ENCODE measurements at regions not wholly inside any gene's neighbourhood (a gene's known extent, or its start where the extent isn't known, plus 50 kb on each side); places are given as distances from the start of the nearest gene placed in this dataset.

DNA sequence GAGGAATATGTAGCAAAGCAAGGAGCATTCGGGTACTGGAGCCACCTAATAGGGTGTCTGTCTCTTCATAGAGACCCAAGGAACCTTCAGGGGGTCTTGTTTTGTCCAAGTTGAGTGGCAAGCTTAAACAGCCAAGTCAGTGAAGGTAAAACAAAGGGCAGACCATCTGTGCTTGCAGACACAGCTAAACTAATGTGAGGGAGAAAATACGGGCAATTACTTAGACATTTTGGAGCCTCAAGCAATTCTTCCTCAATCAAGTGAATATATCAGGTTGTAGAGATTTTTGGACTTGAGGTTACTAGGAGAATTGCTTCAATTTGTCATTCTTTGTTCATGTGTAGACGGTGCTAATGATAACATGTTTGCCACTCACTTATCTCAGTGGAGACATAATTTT is 148.2 kb upstream of the ARHGAP20 start:
- no peak for DNase-seq (ENCODE audit: low spot score)

GRCh38 chr11:110859998-110860397 is 147.8 kb upstream of the ARHGAP20 start:
- in situ Hi-C loops (cut with MboI; ENCODE audit: low pct_unique_long_range_greater_than_20kb, low sequenced_read_pairs, unreplicated experiment), result no loop called here
- DNase-seq (ENCODE audit: low spot score), result no peak
- TF ChIP-seq CTCF (IDR thresholded peaks at IDR 0.05; ENCODE audit: extremely low read depth, insufficient read depth, missing control alignments), result no peak

More for the DNA sequence above, 148.2 kb upstream of the ARHGAP20 start:
- TF ChIP-seq CTCF (IDR thresholded peaks at IDR 0.05; ENCODE audit: extremely low read depth, insufficient read depth, missing control alignments), result no peak
- in situ Hi-C loops (cut with MboI; ENCODE audit: low pct_unique_long_range_greater_than_20kb, low sequenced_read_pairs, unreplicated experiment), result no loop called here

DNA sequence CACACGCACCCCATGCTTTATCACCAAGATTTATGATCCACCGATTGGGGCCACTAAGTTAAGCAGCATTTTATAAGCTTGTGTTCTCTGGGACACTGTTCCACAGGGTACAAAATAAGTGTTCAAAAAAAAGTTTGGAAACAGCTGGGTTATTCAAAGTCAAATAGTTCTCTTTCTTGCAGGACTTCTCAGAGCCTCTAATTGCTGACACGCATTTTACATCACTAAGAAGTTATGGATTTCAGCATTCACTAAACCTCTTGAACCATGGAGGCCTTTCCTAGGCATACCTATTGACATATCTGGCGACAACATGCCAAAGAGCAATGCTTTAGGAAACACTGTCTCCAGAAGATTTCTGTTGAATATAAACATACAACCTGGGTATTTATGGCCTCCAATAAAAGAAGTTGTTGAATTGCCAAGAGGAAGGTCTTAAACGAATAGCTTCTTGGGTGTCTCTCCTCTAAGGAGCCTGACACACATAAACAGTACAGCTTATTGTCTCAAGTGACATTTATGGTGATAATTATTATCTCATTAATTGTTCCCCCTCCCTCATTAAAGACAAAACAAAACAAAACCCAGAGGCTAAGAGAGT is 147.1 kb upstream of the ARHGAP20 start:
- no peak for DNase-seq (ENCODE audit: low spot score)
- TF ChIP-seq CTCF (IDR thresholded peaks at IDR 0.05; ENCODE audit: extremely low read depth, insufficient read depth, missing control alignments), result no peak
- in situ Hi-C loops (cut with MboI; ENCODE audit: low pct_unique_long_range_greater_than_20kb, low sequenced_read_pairs, unreplicated experiment), result no loop called here

DNA sequence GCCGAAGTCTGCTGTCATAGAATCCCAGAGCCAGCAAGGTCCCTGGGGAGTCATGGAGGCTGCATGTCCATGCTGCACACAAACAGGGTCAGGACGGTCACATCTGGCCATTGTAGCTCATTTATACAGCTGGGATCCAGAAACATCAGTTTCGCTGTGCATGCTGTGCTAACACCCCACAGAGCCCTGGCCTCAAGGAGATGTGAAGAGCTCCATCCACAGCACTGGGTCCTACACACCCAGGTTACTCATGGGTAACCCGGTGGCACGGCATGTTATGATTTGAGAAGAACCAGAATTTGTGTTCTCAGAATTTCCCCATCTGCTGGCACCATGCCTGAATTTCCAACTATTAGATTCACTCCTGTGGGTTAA is 146.3 kb upstream of the ARHGAP20 start:
- no peak for TF ChIP-seq CTCF (IDR thresholded peaks at IDR 0.05; ENCODE audit: extremely low read depth, insufficient read depth, missing control alignments)
- DNase-seq (ENCODE audit: low spot score), result no peak
- in situ Hi-C loops (cut with MboI; ENCODE audit: low pct_unique_long_range_greater_than_20kb, low sequenced_read_pairs, unreplicated experiment), result no loop called here

DNA sequence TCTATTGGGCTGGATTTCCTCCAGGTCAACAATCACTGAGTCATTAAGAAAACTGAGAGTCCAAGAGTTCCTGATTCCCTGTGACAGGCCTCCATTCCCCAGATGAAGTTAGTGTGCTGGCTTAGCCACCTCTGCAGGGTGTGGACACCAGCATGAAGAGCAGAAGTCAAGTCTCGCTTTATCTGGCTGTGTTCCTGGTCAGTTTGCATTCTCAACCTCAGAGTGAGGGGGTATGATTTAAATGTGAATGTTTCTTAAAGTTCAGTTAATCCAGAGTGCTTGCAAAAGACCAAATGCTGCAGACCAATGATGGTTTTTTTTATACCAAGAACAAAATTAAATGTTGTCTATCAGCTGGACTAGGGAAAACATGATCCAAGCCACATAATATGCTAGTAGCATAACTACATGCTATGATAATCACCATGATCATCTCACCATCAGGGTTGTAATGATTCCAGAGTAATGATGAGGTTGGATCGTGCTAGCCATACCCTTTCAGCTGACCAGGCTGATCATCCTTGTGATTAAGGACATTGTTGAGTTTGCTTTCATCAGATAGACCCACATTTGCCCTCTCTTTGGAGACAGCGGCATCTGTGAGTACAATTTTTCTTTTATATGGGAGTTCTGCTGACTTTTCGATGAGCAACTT is 145.8 kb upstream of the ARHGAP20 start:
- DNase-seq (ENCODE audit: low spot score), result no peak
- in situ Hi-C loops (cut with MboI; ENCODE audit: low pct_unique_long_range_greater_than_20kb, low sequenced_read_pairs, unreplicated experiment), result no loop called here
- no peak for TF ChIP-seq CTCF (IDR thresholded peaks at IDR 0.05; ENCODE audit: extremely low read depth, insufficient read depth, missing control alignments)

DNA sequence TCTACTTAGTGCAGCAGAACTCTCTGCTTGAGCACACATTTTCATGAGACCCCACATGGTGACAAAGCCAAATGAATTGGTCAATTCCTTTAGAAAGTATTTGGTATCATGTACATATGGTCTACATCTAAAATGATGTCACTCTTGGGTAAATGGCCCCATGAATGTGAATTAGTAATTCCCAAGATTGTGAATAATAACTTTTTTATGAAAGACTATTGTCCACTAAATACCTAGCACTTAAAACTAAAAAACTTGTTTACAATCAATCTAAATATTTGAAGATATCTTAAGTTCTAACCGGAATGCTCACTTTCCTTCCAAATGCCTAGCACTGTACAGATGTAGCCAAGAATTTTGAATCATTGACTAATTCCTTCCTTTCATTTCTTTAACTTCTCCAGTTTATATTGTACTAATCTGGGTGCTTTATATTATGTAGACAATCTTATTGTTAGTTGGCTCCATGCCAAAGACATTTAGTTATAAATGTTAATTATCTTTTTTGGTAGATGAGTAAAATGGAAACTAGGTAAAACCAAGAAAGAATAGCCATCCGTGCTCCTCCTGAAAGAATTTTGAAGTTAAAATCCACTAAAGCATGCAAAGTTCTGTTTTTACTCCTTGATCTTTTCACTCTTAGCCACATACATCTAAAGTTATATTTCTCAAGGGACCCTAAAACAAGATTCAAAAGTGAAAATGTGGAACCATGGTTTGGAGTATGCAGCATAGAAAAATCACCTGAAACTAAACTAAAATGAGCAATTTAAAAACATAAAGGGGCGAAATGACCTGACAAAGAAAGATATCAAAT is 145.0 kb upstream of the ARHGAP20 start:
- no peak for TF ChIP-seq CTCF (IDR thresholded peaks at IDR 0.05; ENCODE audit: extremely low read depth, insufficient read depth, missing control alignments)
- DNase-seq (ENCODE audit: low spot score), result no peak
- in situ Hi-C loops (cut with MboI; ENCODE audit: low pct_unique_long_range_greater_than_20kb, low sequenced_read_pairs, unreplicated experiment), result no loop called here
